ENCODE measurements at regions not wholly inside any gene's neighbourhood (a gene's known extent, or its start where the extent isn't known, plus 50 kb on each side); places are given as distances from the start of the nearest gene placed in this dataset.

GRCh38 chr2:48016225-48017019 lies 110.1 kb upstream of the FBXO11 start:
- no peak overlapping the region for H3K4me3 ChIP-seq (ENCODE audit: low read depth, low read length)
- in situ Hi-C loops (cut with HindIII; ENCODE audit: low sequenced_read_pairs), result no loop called here
- no peak for TF ChIP-seq CTCF (IDR thresholded peaks at IDR 0.05; ENCODE audit: low read depth, low read length, missing control alignments)
- no peak for DNase-seq (ENCODE audit: low read depth)

- in situ Hi-C loops (cut with HindIII; ENCODE audit: low sequenced_read_pairs), result no loop called here
- DNase-seq (ENCODE audit: low read depth), result no peak
- H3K4me3 ChIP-seq (ENCODE audit: low read depth, low read length), result no peak overlapping the region
- TF ChIP-seq CTCF (IDR thresholded peaks at IDR 0.05; ENCODE audit: low read depth, low read length, missing control alignments), result no peak
These were observed 110.8 kb upstream of the FBXO11 start for GRCh38 chr2:48017136-48017535.

- in situ Hi-C loops (cut with HindIII; ENCODE audit: low sequenced_read_pairs), result no loop called here
- DNase-seq (ENCODE audit: low read depth), result no peak
- TF ChIP-seq CTCF (IDR thresholded peaks at IDR 0.05; ENCODE audit: low read depth, low read length, missing control alignments), result no peak
- no peak overlapping the region for H3K4me3 ChIP-seq (ENCODE audit: low read depth, low read length)
These were observed 112.2 kb upstream of the FBXO11 start for GRCh38 chr2:48018480-48018879.

- in situ Hi-C loops (cut with HindIII; ENCODE audit: low sequenced_read_pairs), result no loop called here
- no peak overlapping the region for H3K4me3 ChIP-seq (ENCODE audit: low read depth, low read length)
- DNase-seq (ENCODE audit: low read depth), result no peak
- TF ChIP-seq CTCF (IDR thresholded peaks at IDR 0.05; ENCODE audit: low read depth, low read length, missing control alignments), result no peak
These were observed 120.6 kb upstream of the FBXO11 start for GRCh38 chr2:48026865-48027264.

- DNase-seq (ENCODE audit: low read depth), result no peak
- H3K4me3 ChIP-seq (ENCODE audit: low read depth, low read length), result no peak overlapping the region
- in situ Hi-C loops (cut with HindIII; ENCODE audit: low sequenced_read_pairs), result no loop called here
- TF ChIP-seq CTCF (IDR thresholded peaks at IDR 0.05; ENCODE audit: low read depth, low read length, missing control alignments), result no peak
These were observed 126.5 kb upstream of the FBXO11 start for GRCh38 chr2:48032765-48033164.

- H3K4me3 ChIP-seq (ENCODE audit: low read depth, low read length), result no peak overlapping the region
- no peak for DNase-seq (ENCODE audit: low read depth)
- TF ChIP-seq CTCF (IDR thresholded peaks at IDR 0.05; ENCODE audit: low read depth, low read length, missing control alignments), result no peak
- in situ Hi-C loops (cut with HindIII; ENCODE audit: low sequenced_read_pairs), result no loop called here
These were observed 128.0 kb upstream of the FBXO11 start for GRCh38 chr2:48034295-48034694.
